Right cardiac atrium (tissue), 5 donors: ENCODE measurements at regions not wholly inside any gene's neighbourhood (a gene's known extent, or its start where the extent isn't known, plus 50 kb on each side); places are given as distances from the start of the nearest gene placed in this dataset.

ENCODE experiments used
- ATAC-seq, 2 donors: fragments of 200-7000 bp; cut with Tn5 transposase; one replicate each; pipeline versions ENCODE4 v1.8.0 to v1.9.1; 2020; ENCODE audit warnings: moderate library complexity in 2 of 2, mild to moderate bottlenecking in 1 of 2
- DNase-seq, 3 donors: peaks; one replicate each; pipeline ENCODE4 v3.0.0-alpha.2; 2020
- H3K27ac ChIP-seq: one replicate; pipeline ENCODE4 v1.5.1; 2013; ENCODE audit warnings: mild to moderate bottlenecking, low read length, control low read depth, moderate library complexity
- H3K27me3 ChIP-seq: one replicate; pipeline ENCODE4 v1.6.1; 2013; ENCODE audit not compliant: control insufficient read depth, insufficient read depth
- H3K4me1 ChIP-seq: one replicate; pipeline ENCODE4 v1.6.1; 2013; ENCODE audit warnings: low read length; ENCODE audit not compliant: control insufficient read depth, insufficient read depth
- H3K4me3 ChIP-seq: one replicate; pipeline ENCODE4 v1.5.1; 2013; ENCODE audit warnings: low read length, control low read depth
- H3K9me3 ChIP-seq: one replicate; pipeline ENCODE4 v1.6.1; 2013; ENCODE audit warnings: low read length; ENCODE audit not compliant: control insufficient read depth
- WGBS: extraction: QIAGEN DNeasy Blood & Tissue Kit; methylation state at CpG from one replicate; pipeline ENCODE4 v1.1.7; 2013; 5-methylcytosine and 5-hydroxymethylcytosine counted together
- intact Hi-C, 4 donors: fragments of 100-400 bp; cut with DNase I; formaldehyde crosslinking; loops; one replicate each; pipeline versions ENCODE4 v1.11.0 to v1.14.0; 2022 to 2023
- donor health status: healthy with polysubstance abuse.
- donor health status: DM: no; HTN: yes; CAD: no.
- donor health status: DM: no; HTN: no; CAD: no.
- donor health status: DM: no; HTN: yes; CAD: no; lungs with severe emphysema.
- donor health status: DM: yes; HTN: yes; CAD: no.

- intact Hi-C loops, result no loop called here
- no peaks in the 10 kb centered on the region for H3K4me1 ChIP-seq
- WGBS, result 81% methylated on average over 2 of the region's 2 CpGs
- H3K4me3 ChIP-seq, result no peak overlapping the region
- no peak for DNase-seq
- no peak overlapping the region for H3K27ac ChIP-seq
- ATAC-seq, result no peak
- no peaks in the 10 kb centered on the region for H3K9me3 ChIP-seq
- peaks cover 4% of the 10 kb centered on the region for H3K27me3 ChIP-seq
Measured at GRCh38 chr10:77687621-77688020, 50.0 kb upstream of the KCNMA1 start.
